ENCODE measurements at regions not wholly inside any gene's neighbourhood (a gene's known extent, or its start where the extent isn't known, plus 50 kb on each side); places are given as distances from the start of the nearest gene placed in this dataset.

- Histone ChIP-seq H3K9me3 (ENCODE audit: control insufficient read depth, insufficient read depth, low read length) (no peaks in the 10 kb centered on the region), H3K4me3 (ENCODE audit: low read length) (no peak overlapping the region), H3K36me3 (ENCODE audit: control insufficient read depth, insufficient read depth, low read length) (no peaks in the 10 kb centered on the region), H3K27me3 (ENCODE audit: control insufficient read depth, insufficient read depth, low read length) (no peaks in the 10 kb centered on the region), H3K4me1 (ENCODE audit: control insufficient read depth, insufficient read depth, low read length) (no peaks in the 10 kb centered on the region), H3K27ac (ENCODE audit: low read length) (no peak overlapping the region)
- intact Hi-C loops (cut with micrococcal nuclease), result no loop called here
- Mint-ChIP-seq H3K4me1 (no peaks in the 10 kb centered on the region), H3K36me3 (no peaks in the 10 kb centered on the region), H3K4me3 (no peak overlapping the region), H3K27me3 (ENCODE audit: low read depth in 2 of 2) (peaks cover 0 to 8% of the 10 kb centered on the region in 2 donors), H3K9me3 (no peaks in the 10 kb centered on the region), H3K27ac (no peak overlapping the region)
- TF ChIP-seq, protein P1, sequence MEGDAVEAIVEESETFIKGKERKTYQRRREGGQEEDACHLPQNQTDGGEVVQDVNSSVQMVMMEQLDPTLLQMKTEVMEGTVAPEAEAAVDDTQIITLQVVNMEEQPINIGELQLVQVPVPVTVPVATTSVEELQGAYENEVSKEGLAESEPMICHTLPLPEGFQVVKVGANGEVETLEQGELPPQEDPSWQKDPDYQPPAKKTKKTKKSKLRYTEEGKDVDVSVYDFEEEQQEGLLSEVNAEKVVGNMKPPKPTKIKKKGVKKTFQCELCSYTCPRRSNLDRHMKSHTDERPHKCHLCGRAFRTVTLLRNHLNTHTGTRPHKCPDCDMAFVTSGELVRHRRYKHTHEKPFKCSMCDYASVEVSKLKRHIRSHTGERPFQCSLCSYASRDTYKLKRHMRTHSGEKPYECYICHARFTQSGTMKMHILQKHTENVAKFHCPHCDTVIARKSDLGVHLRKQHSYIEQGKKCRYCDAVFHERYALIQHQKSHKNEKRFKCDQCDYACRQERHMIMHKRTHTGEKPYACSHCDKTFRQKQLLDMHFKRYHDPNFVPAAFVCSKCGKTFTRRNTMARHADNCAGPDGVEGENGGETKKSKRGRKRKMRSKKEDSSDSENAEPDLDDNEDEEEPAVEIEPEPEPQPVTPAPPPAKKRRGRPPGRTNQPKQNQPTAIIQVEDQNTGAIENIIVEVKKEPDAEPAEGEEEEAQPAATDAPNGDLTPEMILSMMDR (IDR thresholded peaks at IDR 0.05), result no peak
- ATAC-seq, result no peak
- no peak for DNase-seq
- WGBS (ENCODE audit: insufficient coverage), result 92% methylated on average over 11 of the region's 11 CpGs
These were observed 148.2 kb downstream of the CHST1 start for GRCh38 chr11:45517171-45517770.

DNA sequence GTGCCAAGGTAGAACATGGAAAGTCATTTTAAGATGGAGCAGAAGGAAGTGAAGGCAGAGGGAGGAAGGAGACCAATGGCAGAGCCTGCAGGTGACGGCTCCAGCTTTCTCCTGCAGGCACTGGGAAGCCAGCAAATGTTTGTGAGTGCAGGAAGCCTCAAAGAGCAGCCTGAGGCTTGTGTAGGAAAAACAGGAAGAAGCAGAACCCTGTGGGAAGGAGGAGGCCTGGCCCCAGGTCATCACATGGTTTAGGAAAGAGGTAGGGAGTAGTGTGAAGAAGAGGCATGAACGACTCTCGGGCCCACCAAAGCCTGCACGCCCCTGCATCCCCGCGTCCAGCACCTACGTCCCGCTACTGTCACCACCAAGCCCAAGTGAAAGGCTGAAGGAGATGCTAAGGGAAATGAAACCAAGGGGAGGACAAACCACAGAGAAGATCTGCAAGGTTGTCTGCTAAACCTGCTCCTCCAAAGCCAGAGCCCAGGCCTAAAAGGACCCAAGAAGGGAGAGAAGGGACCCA, 151.5 kb downstream of the CHST1 start:
- WGBS (ENCODE audit: insufficient coverage), result 76% methylated on average over 8 of the region's 8 CpGs
- H3K9me3 ChIP-seq (ENCODE audit: control insufficient read depth, insufficient read depth, low read length), result no peaks in the 10 kb centered on the region
- H3K27me3 ChIP-seq (ENCODE audit: control insufficient read depth, insufficient read depth, low read length), result no peaks in the 10 kb centered on the region
- ATAC-seq, result no peak
- TF ChIP-seq, protein P1 (IDR thresholded peaks at IDR 0.05), result no peak
- no peaks in the 10 kb centered on the region for H3K36me3 ChIP-seq (ENCODE audit: control insufficient read depth, insufficient read depth, low read length)
- H3K27ac ChIP-seq (ENCODE audit: low read length), result no peak overlapping the region
- no peaks in the 10 kb centered on the region for H3K4me1 ChIP-seq (ENCODE audit: control insufficient read depth, insufficient read depth, low read length)
- intact Hi-C loops (cut with micrococcal nuclease), result no loop called here
- DNase-seq, result no peak
- no peak overlapping the region for H3K4me3 ChIP-seq (ENCODE audit: low read length)
- Mint-ChIP-seq H3K27me3 (ENCODE audit: low read depth in 2 of 2) (peaks cover 4 to 10% of the 10 kb centered on the region in 2 donors), H3K4me3 (no peak overlapping the region), H3K27ac (no peak overlapping the region), H3K36me3 (no peaks in the 10 kb centered on the region), H3K9me3 (no peaks in the 10 kb centered on the region), H3K4me1 (no peaks in the 10 kb centered on the region)

DNA sequence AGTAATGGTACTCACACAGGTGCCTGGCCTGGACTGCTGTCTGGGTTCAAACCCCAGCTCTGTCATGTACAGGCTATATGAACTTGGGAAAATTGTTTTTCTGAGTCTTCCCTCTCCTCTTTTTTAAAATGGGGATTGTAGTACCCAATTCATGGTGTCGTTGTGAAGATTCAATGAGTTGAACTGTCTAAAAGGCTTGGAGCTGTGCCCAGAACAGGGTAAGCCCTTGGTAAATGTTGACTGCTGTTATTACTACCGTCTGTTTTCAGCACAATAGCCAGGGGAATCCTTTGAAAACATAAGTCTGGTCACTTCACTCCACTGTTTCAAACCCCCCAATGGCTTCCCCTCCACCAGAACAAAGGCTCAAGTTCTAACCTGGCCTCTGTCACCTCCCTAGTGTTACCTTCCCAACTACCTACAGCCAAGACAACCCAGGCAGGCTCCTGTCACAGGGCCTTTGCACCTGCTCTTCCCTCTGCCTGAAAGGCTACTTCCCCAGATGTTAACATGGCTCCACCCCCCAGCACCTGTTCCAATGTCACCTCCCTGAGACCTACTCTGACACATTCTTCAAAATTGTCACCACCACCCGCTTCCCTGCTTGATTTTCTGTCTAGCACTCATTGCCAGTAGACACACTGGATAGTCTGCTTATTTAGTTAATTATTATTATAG, 152.8 kb downstream of the CHST1 start:
- H3K27me3 Mint-ChIP-seq (ENCODE audit: low read depth in 2 of 2), result peaks cover 5 to 10% of the 10 kb centered on the region in 2 donors
- WGBS (ENCODE audit: insufficient coverage), result 79% methylated on average over 2 of the region's 3 CpGs
- intact Hi-C loops (cut with micrococcal nuclease), result no loop called here
- Histone ChIP-seq H3K9me3 (ENCODE audit: control insufficient read depth, insufficient read depth, low read length) (no peaks in the 10 kb centered on the region), H3K27ac (ENCODE audit: low read length) (no peak overlapping the region), H3K27me3 (ENCODE audit: control insufficient read depth, insufficient read depth, low read length) (no peaks in the 10 kb centered on the region), H3K36me3 (ENCODE audit: control insufficient read depth, insufficient read depth, low read length) (no peaks in the 10 kb centered on the region), H3K4me1 (ENCODE audit: control insufficient read depth, insufficient read depth, low read length) (no peaks in the 10 kb centered on the region), H3K4me3 (ENCODE audit: low read length) (no peak overlapping the region)
- H3K27ac Mint-ChIP-seq, result no peak overlapping the region
- no peaks in the 10 kb centered on the region for H3K36me3 Mint-ChIP-seq
- DNase-seq, result no peak
- H3K4me3 Mint-ChIP-seq, result no peak overlapping the region
- no peaks in the 10 kb centered on the region for H3K4me1 Mint-ChIP-seq
- TF ChIP-seq, protein P1 (IDR thresholded peaks at IDR 0.05), result no peak
- H3K9me3 Mint-ChIP-seq, result no peaks in the 10 kb centered on the region
- ATAC-seq, result no peak

All from natural killer cell (primary cell).